H9 (cell line): ENCODE measurements at regions not wholly inside any gene's neighbourhood (a gene's known extent, or its start where the extent isn't known, plus 50 kb on each side); places are given as distances from the start of the nearest gene placed in this dataset.

Experiments used
- DNase-seq: peaks from one replicate; pipeline ENCODE4 v3.0.0-alpha.2; 2017
- H2AFZ ChIP-seq: one replicate; pipeline ENCODE4 v1.6.1; 2013; ENCODE audit warnings: mild to moderate bottlenecking, low read length, control low read depth, moderate library complexity
- H2AK5ac ChIP-seq: 2 replicates; pipeline ENCODE4 v1.6.1; 2013; ENCODE audit warnings: low read length, control low read depth, mixed read lengths; ENCODE audit not compliant: insufficient read length
- H2BK120ac ChIP-seq: one replicate; pipeline ENCODE4 v1.6.1; 2013; ENCODE audit warnings: low read depth, mild to moderate bottlenecking, low read length, control low read depth, inconsistent platforms; ENCODE audit not compliant: poor library complexity, severe bottlenecking
- H2BK12ac ChIP-seq: 2 replicates; pipeline ENCODE4 v1.6.1; 2013; ENCODE audit warnings: low read length, control low read depth, mixed read lengths, low read depth; ENCODE audit not compliant: insufficient read length
- H2BK15ac ChIP-seq: 2 replicates; pipeline ENCODE4 v1.6.1; 2013; ENCODE audit warnings: low read depth, low read length, control low read depth
- H2BK20ac ChIP-seq: one replicate; pipeline ENCODE4 v1.6.1; 2013; ENCODE audit warnings: low read depth, mild to moderate bottlenecking, low read length, control low read depth, inconsistent platforms; ENCODE audit not compliant: poor library complexity, severe bottlenecking
- H2BK5ac ChIP-seq: 2 replicates; pipeline ENCODE4 v1.6.1; 2013; ENCODE audit warnings: low read length, control low read depth, mixed read lengths; ENCODE audit not compliant: insufficient read length
- H3K14ac ChIP-seq: 2 replicates; pipeline ENCODE4 v1.6.1; 2013; ENCODE audit warnings: low read length, control low read depth; ENCODE audit not compliant: insufficient read depth
- H3K18ac ChIP-seq: 2 replicates; pipeline ENCODE4 v1.6.1; 2013; ENCODE audit warnings: low read depth, mild to moderate bottlenecking, mixed read lengths, low read length, control low read depth; ENCODE audit not compliant: insufficient read length
- H3K23ac ChIP-seq: 2 replicates; pipeline ENCODE4 v1.6.1; 2013; ENCODE audit warnings: low read length, control low read depth, mixed read lengths, low read depth; ENCODE audit not compliant: insufficient read length
- H3K23me2 ChIP-seq: 2 replicates; pipeline ENCODE4 v1.6.1; 2013; ENCODE audit warnings: low read depth, mild to moderate bottlenecking, mixed read lengths, low read length, control low read depth; ENCODE audit not compliant: insufficient read length, poor library complexity, severe bottlenecking
- H3K27ac ChIP-seq: 2 replicates; pipeline ENCODE4 v1.5.1; 2013; ENCODE audit warnings: low read length, control low read depth, mixed read lengths, low read depth; ENCODE audit not compliant: insufficient read length
- H3K27me3 ChIP-seq: 2 replicates; pipeline ENCODE4 v1.6.1; 2013; ENCODE audit warnings: low read length, control low read depth, inconsistent platforms; ENCODE audit not compliant: insufficient read depth
- H3K4ac ChIP-seq: 2 replicates; pipeline ENCODE4 v1.6.1; 2013; ENCODE audit warnings: low read depth, mild to moderate bottlenecking, control low read depth, inconsistent platforms, low read length, moderate library complexity
- H3K4me1 ChIP-seq: 2 replicates; pipeline ENCODE4 v1.6.1; 2013; ENCODE audit warnings: low read length, control low read depth, inconsistent platforms; ENCODE audit not compliant: insufficient read depth
- H3K4me2 ChIP-seq: 2 replicates; pipeline ENCODE4 v1.6.1; 2013; ENCODE audit warnings: low read length, control low read depth, mixed read lengths; ENCODE audit not compliant: insufficient read length, insufficient read depth
- H3K56ac ChIP-seq: 2 replicates; pipeline ENCODE4 v1.6.1; 2013; ENCODE audit warnings: low read depth, mild to moderate bottlenecking, mixed read lengths, low read length, control low read depth; ENCODE audit not compliant: insufficient read length
- H3K79me1 ChIP-seq: 2 replicates; pipeline ENCODE4 v1.6.1; 2013; ENCODE audit warnings: low read depth, mild to moderate bottlenecking, moderate library complexity, low read length, control low read depth, inconsistent platforms; ENCODE audit not compliant: insufficient read depth, poor library complexity, severe bottlenecking
- H3K79me2 ChIP-seq: 2 replicates; pipeline ENCODE4 v1.6.1; 2013; ENCODE audit warnings: low read length, control low read depth, inconsistent platforms; ENCODE audit not compliant: insufficient read depth
- H3K9ac ChIP-seq: 2 replicates; pipeline ENCODE4 v1.6.1; 2013; ENCODE audit warnings: low read length, control low read depth, mixed read lengths; ENCODE audit not compliant: insufficient read length; ENCODE audit errors: extremely low read depth
- H3K9me3 ChIP-seq: one replicate; pipeline ENCODE4 v1.6.1; 2013; ENCODE audit warnings: low read depth, low read length, inconsistent platforms; ENCODE audit not compliant: control insufficient read depth
- H3T11ph ChIP-seq: one replicate; pipeline ENCODE4 v1.6.1; 2013; ENCODE audit warnings: mild to moderate bottlenecking, low read length, control low read depth, inconsistent platforms
- H4K20me1 ChIP-seq: one replicate; pipeline ENCODE4 v1.6.1; 2013; ENCODE audit not compliant: control insufficient read depth, insufficient read length, insufficient read depth
- H4K5ac ChIP-seq: 2 replicates; pipeline ENCODE4 v1.6.1; 2013; ENCODE audit warnings: low read depth, mild to moderate bottlenecking, mixed read lengths, low read length, control low read depth; ENCODE audit not compliant: insufficient read length
- H4K8ac ChIP-seq: replicated peaks from 2 replicates; pipeline ENCODE4 v1.6.1; 2013; ENCODE audit warnings: low read length, control low read depth, mixed read lengths, low read depth; ENCODE audit not compliant: insufficient read length
- H4K91ac ChIP-seq: 2 replicates; pipeline ENCODE4 v1.6.1; 2013; ENCODE audit warnings: low read depth, mild to moderate bottlenecking, moderate library complexity, mixed read lengths, low read length, control low read depth; ENCODE audit not compliant: insufficient read length
- H3K27ac Mint-ChIP-seq, 3 experiments: 2 replicates in 2 of 3; 3 replicates in 1 of 3; pipeline ENCODE4 v1.8.0; 2020 to 2021; ENCODE audit warnings: mixed read lengths in 3 of 3, mild to moderate bottlenecking in 1 of 3, moderate library complexity in 1 of 3
- H3K27me3 Mint-ChIP-seq: 2 replicates; pipeline ENCODE4 v1.8.0; 2021; ENCODE audit warnings: low read depth, mild to moderate bottlenecking, moderate library complexity, mixed read lengths
- H3K36me3 Mint-ChIP-seq, 3 experiments: 2 replicates in 2 of 3; 3 replicates in 1 of 3; pipeline ENCODE4 v1.8.0; 2020 to 2021; ENCODE audit warnings: low read depth in 3 of 3, mixed read lengths in 3 of 3; ENCODE audit not compliant: insufficient read depth in 1 of 3
- H3K4me1 Mint-ChIP-seq, 2 experiments: 2 replicates each; pipeline ENCODE4 v1.8.0; 2020; ENCODE audit warnings: mixed read lengths in 2 of 2
- H3K4me3 Mint-ChIP-seq, 2 experiments: 2 replicates in 1 of 2; 3 replicates in 1 of 2; pipeline ENCODE4 v1.8.0; 2020 to 2021; ENCODE audit warnings: mild to moderate bottlenecking in 2 of 2, mixed read lengths in 2 of 2, moderate library complexity in 1 of 2
- H3K9me3 Mint-ChIP-seq, 2 experiments: 2 replicates in 1 of 2; 3 replicates in 1 of 2; pipeline ENCODE4 v1.8.0; 2020; ENCODE audit warnings: mild to moderate bottlenecking in 2 of 2, mixed read lengths in 2 of 2, moderate library complexity in 1 of 2
- CTCF ChIP-seq: fragments of 200-600 bp; sonication (generic); conservative IDR thresholded peaks from 3 replicates; pipeline ENCODE4 v1.8.0; 2021; ENCODE audit warnings: antibody characterized with exemption, mild to moderate bottlenecking
- WGBS: extraction: QIAGEN DNeasy Blood & Tissue Kit; methylation state at CpG from one replicate; pipeline ENCODE4 v1.1.7; 2013; ENCODE audit warnings: missing lambda C conversion rate, low lambda C conversion rate, mixed read lengths; ENCODE audit not compliant: insufficient read length; ENCODE audit errors: extremely low coverage; 5-methylcytosine and 5-hydroxymethylcytosine counted together

- TF ChIP-seq CTCF: no peak
- Histone ChIP-seq H4K91ac (no peak overlapping the region), H4K5ac (no peak overlapping the region), H3K27me3 (no peaks in the 10 kb centered on the region), H3K9me3 (no peaks in the 10 kb centered on the region), H2BK12ac (no peak overlapping the region), H4K8ac (no peak overlapping the region), H2BK5ac (no peak overlapping the region), H3K23ac (no peak overlapping the region), H3K79me1 (no peaks in the 10 kb centered on the region), H3K4me1 (peaks cover 24% of the 10 kb centered on the region), H3K23me2 (peaks cover 3% of the 10 kb centered on the region), H3K4me2 (peak overlapping the region; percentile 73), H2BK120ac (no peak overlapping the region), H3K4ac (no peak overlapping the region), H4K20me1 (no peaks in the 10 kb centered on the region), H2BK15ac (no peak overlapping the region), H3K56ac (no peak overlapping the region), H3K79me2 (no peaks in the 10 kb centered on the region; the same call in 1 of the 2 replicates), H3K9ac (no peak overlapping the region), H3K18ac (no peak overlapping the region), H3K14ac (no peak overlapping the region; the same call in 1 of the 2 replicates), H2AFZ (no peak overlapping the region), H2BK20ac (no peak overlapping the region), H3K27ac (peak overlapping the region; percentile 36), H3T11ph (no peak overlapping the region), H2AK5ac (no peak overlapping the region)
- no CpG with 5 or more reads among the region's 9 CpGs for WGBS
- Mint-ChIP-seq H3K27ac (peak overlapping the region; percentile 50 to 97 (median 76); a peak in 6 of 7 replicates), H3K36me3 (no peaks in the 10 kb centered on the region; a peak in 2 of 7 replicates), H3K4me1 (peaks cover 71% of the 10 kb centered on the region in 2 experiments), H3K27me3 (peaks cover 6% of the 10 kb centered on the region), H3K4me3 (peak overlapping the region; percentile 41 to 54; a peak in 3 of 5 replicates), H3K9me3 (no peaks in the 10 kb centered on the region)
- no peak for DNase-seq
Measured at GRCh38 chr5:167305591-167306213, 985.7 kb upstream of the WWC1 start.
